HepG2 (cell line): ENCODE measurements at regions not wholly inside any gene's neighbourhood (a gene's known extent, or its start where the extent isn't known, plus 50 kb on each side); places are given as distances from the start of the nearest gene placed in this dataset.

Experiments used
- CTCF ChIP-seq: sonication (generic); formaldehyde crosslinking; IDR thresholded peaks from 2 replicates; pipeline ENCODE4 v1.5.0; 2020; ENCODE audit warnings: mild to moderate bottlenecking, missing genetic modification reagents, moderate library complexity
- PAX8 ChIP-seq: sonication (generic); formaldehyde crosslinking; IDR thresholded peaks from 2 replicates; pipeline ENCODE4 v1.8.0; 2022; ENCODE audit warnings: mild to moderate bottlenecking, missing genetic modification reagents, borderline replicate concordance
- ZNF282 ChIP-seq: fragments of 450-650 bp; IDR thresholded peaks from 2 replicates; pipeline ENCODE4 v1.6.1; 2018; ENCODE audit not compliant: partially characterized antibody
- ZNF556 ChIP-seq: sonication (generic); formaldehyde crosslinking; IDR thresholded peaks from 2 replicates; pipeline ENCODE4 v1.4.0; 2020; ENCODE audit warnings: mild to moderate bottlenecking, missing genetic modification reagents, borderline replicate concordance

- TF ChIP-seq PAX8 (no peak), ZNF556 (CRISPR knock-in tag) (no peak), ZNF282 (no peak), CTCF (CRISPR knock-in tag) (no peak)
Measured at GRCh38 chr4:85166318-85166717, 199.8 kb upstream of the WDFY3 start.
